Right lobe of liver (tissue), 4 donors: ENCODE measurements at regions not wholly inside any gene's neighbourhood (a gene's known extent, or its start where the extent isn't known, plus 50 kb on each side); places are given as distances from the start of the nearest gene placed in this dataset.

Source experiments
- CTCF ChIP-seq, 4 donors: fragments of 200-600 bp in 3 of 4; fragments of 450-650 bp in 1 of 4; IDR thresholded peaks; one replicate each; pipeline versions ENCODE4 v1.5.1 to v1.8.0; 2016 to 2022; ENCODE audit warnings: antibody characterized with exemption in 4 of 4, mild to moderate bottlenecking in 2 of 4
- POLR2A ChIP-seq: fragments of 450-650 bp; IDR thresholded peaks from one replicate; pipeline ENCODE4 v1.6.1; 2017; ENCODE audit warnings: antibody characterized with exemption, mild to moderate bottlenecking
- donor health status: DM: no; HTN: no; CAD: no.
- donor health status: DM: no; HTN: no; CAD: no.
- donor health status: DM: no; HTN: yes; CAD: no.

- TF ChIP-seq CTCF (IDR thresholded peaks at IDR 0.05), result no peak
- no peak for TF ChIP-seq POLR2A
Measured at GRCh38 chr1:117261424-117261785, 50.7 kb upstream of the VTCN1 start.
